Panc1 (cell line): ENCODE measurements at regions not wholly inside any gene's neighbourhood (a gene's known extent, or its start where the extent isn't known, plus 50 kb on each side); places are given as distances from the start of the nearest gene placed in this dataset.

ENCODE experiments used
- ATAC-seq: fragments of 200-7000 bp; cut with Tn5 transposase; 2 replicates; pipeline ENCODE4 v1.9.1; 2020; ENCODE audit warnings: mild to moderate bottlenecking, moderate library complexity
- BruUV-seq: library from RNA; stranded (reverse); fragments of 400-500 nt; replicated peaks from 2 replicates; lab custom pipeline; 2021; lab: Mats Ljungman, UMichigan
- CTCF ChIA-PET: fragments of 300-600 bp; sonication (Branson Sonifier 250); formaldehyde crosslinking; loops from one replicate; lab custom pipeline; 2022; ENCODE audit warnings: antibody characterized with exemption; lab: Charles Lee
- POLR2A ChIA-PET: fragments of 300-600 bp; sonication (Branson Sonifier 250); formaldehyde crosslinking; loops from one replicate; lab custom pipeline; 2022; ENCODE audit warnings: antibody characterized with exemption; lab: Charles Lee
- DNase-seq: peaks from one replicate; pipeline ENCODE4 v3.0.0-alpha.2; 2010; ENCODE audit warnings: low read depth, low spot score
- H3K27ac ChIP-seq: 2 replicates; pipeline ENCODE4 v1.5.1; 2011; ENCODE audit warnings: mild to moderate bottlenecking, low read length, inconsistent platforms
- H3K27me3 ChIP-seq: fragments of 200-500 bp; sonication (Bioruptor generic); 2 replicates; pipeline ENCODE4 v1.6.0; 2014; ENCODE audit warnings: low read length, inconsistent platforms; ENCODE audit not compliant: control insufficient read depth, insufficient read depth
- H3K36me3 ChIP-seq: fragments of 200-500 bp; sonication (Bioruptor generic); 2 replicates; pipeline ENCODE4 v1.5.1; 2014; ENCODE audit warnings: inconsistent platforms, mild to moderate bottlenecking, low read length, moderate library complexity; ENCODE audit not compliant: control insufficient read depth, insufficient read depth
- H3K4me1 ChIP-seq: 2 replicates; pipeline ENCODE4 v1.5.1; 2011; ENCODE audit warnings: inconsistent platforms, mild to moderate bottlenecking, low read length, moderate library complexity; ENCODE audit not compliant: control insufficient read depth, insufficient read depth
- H3K4me3 ChIP-seq, 2 experiments: 2 replicates each; pipeline ENCODE4 v1.5.1; 2011 to 2012; ENCODE audit warnings: low read depth in 2 of 2, low read length in 2 of 2, mild to moderate bottlenecking in 2 of 2, inconsistent platforms in 1 of 2, moderate library complexity in 1 of 2
- H3K9me3 ChIP-seq: fragments of 200-500 bp; sonication (Bioruptor generic); 2 replicates; pipeline ENCODE4 v1.5.1; 2014; ENCODE audit warnings: low read depth, mild to moderate bottlenecking, inconsistent platforms, low read length, moderate library complexity; ENCODE audit not compliant: control insufficient read depth, insufficient read depth
- POLR2AphosphoS5 ChIP-seq: IDR thresholded peaks from 2 replicates; pipeline ENCODE4 v1.6.1; 2012; ENCODE audit warnings: mild to moderate bottlenecking, low read depth, low read length, moderate library complexity
- SIN3A ChIP-seq: IDR thresholded peaks from 2 replicates; pipeline ENCODE4 v1.6.1; 2012; ENCODE audit warnings: low read depth, mild to moderate bottlenecking, low read length, moderate library complexity, borderline replicate concordance; ENCODE audit not compliant: insufficient read depth
- TCF7L2 ChIP-seq: IDR thresholded peaks from 2 replicates; pipeline ENCODE4 v1.6.1; 2011; ENCODE audit warnings: mild to moderate bottlenecking, low read depth, low read length, inconsistent platforms
- in situ Hi-C: cut with HindIII; loops from 2 replicates; pipeline ENCODE4 v1.10.0; 2016; ENCODE audit warnings: low sequenced_read_pairs, low pct_unique_long_range_greater_than_20kb
- intact Hi-C: fragments of 100-400 bp; cut with micrococcal nuclease; formaldehyde crosslinking; loops from one replicate; pipeline ENCODE4 v1.10.0; 2022; ENCODE audit not compliant: unreplicated experiment
- TF ChIP-seq, protein P1 (sequence below): fragments of 450-650 bp; IDR thresholded peaks from 2 replicates; pipeline ENCODE4 v1.5.1; 2017; ENCODE audit warnings: mild to moderate bottlenecking
- TF ChIP-seq, protein P2 (sequence below), 2 experiments: IDR thresholded peaks; 2 replicates each; pipeline ENCODE4 v1.6.1; 2011 to 2012; ENCODE audit warnings: low read depth in 2 of 2, control low read depth in 1 of 2, low read length in 1 of 2, mild to moderate bottlenecking in 1 of 2, moderate library complexity in 1 of 2; ENCODE audit not compliant: insufficient read depth in 1 of 2

DNA sequence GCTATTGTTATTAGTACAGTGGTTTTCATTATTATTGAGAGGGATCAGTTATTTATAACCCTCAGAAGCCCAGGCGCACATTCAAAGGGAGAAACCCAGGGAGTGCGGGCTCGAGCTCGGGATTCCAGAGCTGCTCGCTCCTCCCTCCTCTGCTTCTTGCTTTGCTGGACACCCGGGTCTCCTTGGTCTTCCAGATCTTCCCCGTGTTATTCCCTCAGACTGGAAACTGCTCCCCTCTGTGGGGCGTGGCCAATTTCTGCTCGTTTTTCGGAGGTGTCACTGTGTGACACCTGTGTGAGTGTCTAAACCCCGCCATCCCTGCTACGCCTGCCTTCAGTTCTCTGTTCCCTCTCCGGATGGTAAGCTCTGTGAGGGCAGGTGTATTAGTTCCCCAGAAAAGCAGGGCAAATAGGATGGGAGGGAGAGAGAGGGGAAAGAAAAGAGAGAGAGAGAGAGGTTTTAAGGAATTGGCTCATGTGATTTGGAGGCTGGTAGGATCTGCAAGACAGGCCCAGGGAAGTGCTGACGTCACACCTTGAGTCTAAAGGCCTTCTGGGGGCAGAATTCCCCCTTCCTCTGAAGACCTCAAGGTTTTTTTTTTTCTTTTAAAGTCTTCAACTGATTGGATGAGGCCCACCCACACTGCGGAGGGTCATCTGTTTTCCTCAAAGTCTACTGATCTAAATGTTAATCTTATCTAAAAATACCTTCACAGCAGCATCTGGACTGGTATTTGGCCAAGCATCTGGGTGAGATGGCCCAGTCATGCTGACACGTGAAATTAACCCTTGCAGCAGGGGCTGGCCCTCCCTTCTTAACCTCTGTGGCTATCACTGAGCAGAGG is 457.3 kb upstream of the ID2 start:
- DNase-seq (no peak), ATAC-seq (no peak)
- in situ Hi-C loops, result no loop called here
- H3K36me3 ChIP-seq, result no peaks in the 10 kb centered on the region
- no peaks in the 10 kb centered on the region for H3K27me3 ChIP-seq
- POLR2A ChIA-PET, result no interaction called here
- no peak overlapping the region for H3K4me3 ChIP-seq
- BruUV-seq, result no TSS peak
- TF ChIP-seq TCF7L2, result no peak
- TF ChIP-seq POLR2AphosphoS5, result no peak
- TF ChIP-seq, protein P1, sequence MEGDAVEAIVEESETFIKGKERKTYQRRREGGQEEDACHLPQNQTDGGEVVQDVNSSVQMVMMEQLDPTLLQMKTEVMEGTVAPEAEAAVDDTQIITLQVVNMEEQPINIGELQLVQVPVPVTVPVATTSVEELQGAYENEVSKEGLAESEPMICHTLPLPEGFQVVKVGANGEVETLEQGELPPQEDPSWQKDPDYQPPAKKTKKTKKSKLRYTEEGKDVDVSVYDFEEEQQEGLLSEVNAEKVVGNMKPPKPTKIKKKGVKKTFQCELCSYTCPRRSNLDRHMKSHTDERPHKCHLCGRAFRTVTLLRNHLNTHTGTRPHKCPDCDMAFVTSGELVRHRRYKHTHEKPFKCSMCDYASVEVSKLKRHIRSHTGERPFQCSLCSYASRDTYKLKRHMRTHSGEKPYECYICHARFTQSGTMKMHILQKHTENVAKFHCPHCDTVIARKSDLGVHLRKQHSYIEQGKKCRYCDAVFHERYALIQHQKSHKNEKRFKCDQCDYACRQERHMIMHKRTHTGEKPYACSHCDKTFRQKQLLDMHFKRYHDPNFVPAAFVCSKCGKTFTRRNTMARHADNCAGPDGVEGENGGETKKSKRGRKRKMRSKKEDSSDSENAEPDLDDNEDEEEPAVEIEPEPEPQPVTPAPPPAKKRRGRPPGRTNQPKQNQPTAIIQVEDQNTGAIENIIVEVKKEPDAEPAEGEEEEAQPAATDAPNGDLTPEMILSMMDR, result no peak
- TF ChIP-seq, protein P2, sequence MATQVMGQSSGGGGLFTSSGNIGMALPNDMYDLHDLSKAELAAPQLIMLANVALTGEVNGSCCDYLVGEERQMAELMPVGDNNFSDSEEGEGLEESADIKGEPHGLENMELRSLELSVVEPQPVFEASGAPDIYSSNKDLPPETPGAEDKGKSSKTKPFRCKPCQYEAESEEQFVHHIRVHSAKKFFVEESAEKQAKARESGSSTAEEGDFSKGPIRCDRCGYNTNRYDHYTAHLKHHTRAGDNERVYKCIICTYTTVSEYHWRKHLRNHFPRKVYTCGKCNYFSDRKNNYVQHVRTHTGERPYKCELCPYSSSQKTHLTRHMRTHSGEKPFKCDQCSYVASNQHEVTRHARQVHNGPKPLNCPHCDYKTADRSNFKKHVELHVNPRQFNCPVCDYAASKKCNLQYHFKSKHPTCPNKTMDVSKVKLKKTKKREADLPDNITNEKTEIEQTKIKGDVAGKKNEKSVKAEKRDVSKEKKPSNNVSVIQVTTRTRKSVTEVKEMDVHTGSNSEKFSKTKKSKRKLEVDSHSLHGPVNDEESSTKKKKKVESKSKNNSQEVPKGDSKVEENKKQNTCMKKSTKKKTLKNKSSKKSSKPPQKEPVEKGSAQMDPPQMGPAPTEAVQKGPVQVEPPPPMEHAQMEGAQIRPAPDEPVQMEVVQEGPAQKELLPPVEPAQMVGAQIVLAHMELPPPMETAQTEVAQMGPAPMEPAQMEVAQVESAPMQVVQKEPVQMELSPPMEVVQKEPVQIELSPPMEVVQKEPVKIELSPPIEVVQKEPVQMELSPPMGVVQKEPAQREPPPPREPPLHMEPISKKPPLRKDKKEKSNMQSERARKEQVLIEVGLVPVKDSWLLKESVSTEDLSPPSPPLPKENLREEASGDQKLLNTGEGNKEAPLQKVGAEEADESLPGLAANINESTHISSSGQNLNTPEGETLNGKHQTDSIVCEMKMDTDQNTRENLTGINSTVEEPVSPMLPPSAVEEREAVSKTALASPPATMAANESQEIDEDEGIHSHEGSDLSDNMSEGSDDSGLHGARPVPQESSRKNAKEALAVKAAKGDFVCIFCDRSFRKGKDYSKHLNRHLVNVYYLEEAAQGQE (IDR thresholded peaks at IDR 0.05; ENCODE audit: insufficient read depth in 1 of 2, low read depth in 2 of 2, low read length in 1 of 2), result no peak
- TF ChIP-seq SIN3A, result no peak
- H3K27ac ChIP-seq, result no peak overlapping the region
- CTCF ChIA-PET, result no interaction called here
- no peaks in the 10 kb centered on the region for H3K9me3 ChIP-seq
- intact Hi-C loops, result no loop called here
- no peaks in the 10 kb centered on the region for H3K4me1 ChIP-seq

DNA sequence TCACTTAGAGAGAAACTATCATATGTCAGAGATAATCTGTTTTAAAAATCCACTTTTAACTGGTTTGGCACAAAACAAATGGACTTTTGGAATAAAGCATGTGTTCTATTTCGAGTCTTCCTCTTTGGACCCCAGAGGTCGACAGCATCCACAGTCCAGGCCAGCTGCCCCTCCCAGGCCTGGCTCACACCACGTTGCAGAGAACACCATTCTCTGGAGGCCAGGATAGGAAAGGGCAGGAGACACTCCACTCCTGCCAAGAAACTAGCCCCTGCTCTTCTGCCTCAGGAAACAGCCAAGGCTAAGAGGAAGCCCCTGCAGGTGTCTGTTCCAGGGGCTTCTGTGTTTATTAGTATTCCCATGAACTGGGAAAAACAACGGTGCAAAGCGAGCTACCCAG is 456.6 kb upstream of the ID2 start:
- intact Hi-C loops (no loop called here), in situ Hi-C loops (no loop called here)
- DNase-seq (no peak), ATAC-seq (no peak)
- Histone ChIP-seq H3K9me3 (no peaks in the 10 kb centered on the region), H3K27ac (no peak overlapping the region), H3K4me1 (no peaks in the 10 kb centered on the region), H3K27me3 (no peaks in the 10 kb centered on the region), H3K36me3 (no peaks in the 10 kb centered on the region), H3K4me3 (no peak overlapping the region)
- BruUV-seq, result no TSS peak
- CTCF ChIA-PET, result no interaction called here
- POLR2A ChIA-PET, result no interaction called here
- TF ChIP-seq, protein P2 (IDR thresholded peaks at IDR 0.05; ENCODE audit: insufficient read depth in 1 of 2, low read depth in 2 of 2, low read length in 1 of 2), result no peak
- TF ChIP-seq, protein P1, result no peak
- TF ChIP-seq SIN3A (no peak), TCF7L2 (no peak), POLR2AphosphoS5 (no peak)
